SK-N-SH (cell line): ENCODE measurements at regions not wholly inside any gene's neighbourhood (a gene's known extent, or its start where the extent isn't known, plus 50 kb on each side); places are given as distances from the start of the nearest gene placed in this dataset.

Experiments
- CTCF ChIA-PET: fragments of 300-600, 350-600 bp; formaldehyde crosslinking; extraction: SDS; loops from one replicate; lab custom pipeline; 2021; lab: Yijun Ruan, JAX
- POLR2A ChIA-PET: fragments of 350-600 bp; sonication (Branson Sonifier 250); formaldehyde crosslinking; extraction: SDS; loops from one replicate; lab custom pipeline; 2020; ENCODE audit warnings: antibody characterized with exemption, inconsistent platforms; lab: Yijun Ruan, JAX
- DNase-seq: peaks from one replicate; pipeline ENCODE4 v3.0.0; 2012
- H2AFZ ChIP-seq: fragments of 200-600 bp; sonication (generic); 2 replicates; pipeline ENCODE4 v1.8.1; 2016; ENCODE audit warnings: antibody characterized with exemption, mild to moderate bottlenecking, low read depth
- H3F3A ChIP-seq: fragments of 200-600 bp; sonication (generic); replicated peaks from 2 replicates; pipeline ENCODE3; 2016; ENCODE audit warnings: antibody characterized with exemption, mild to moderate bottlenecking; ENCODE audit not compliant: insufficient read depth
- H3K27ac ChIP-seq, 2 experiments: fragments of 200-500 bp in 1 of 2; fragments of 200-600 bp in 1 of 2; sonication (Bioruptor generic) in 1 of 2; sonication (generic), shearing (Covaris generic) in 1 of 2; 2 replicates each; pipeline versions ENCODE4 v1.5.1 to v1.6.1; 2014 to 2016; ENCODE audit warnings: low read depth in 2 of 2, inconsistent platforms in 1 of 2, low read length in 1 of 2, mild to moderate bottlenecking in 1 of 2, mixed read lengths in 1 of 2
- H3K27me3 ChIP-seq: fragments of 200-600 bp; sonication (generic), shearing (Covaris generic); 2 replicates; pipeline ENCODE4 v1.6.1; 2016; ENCODE audit warnings: mixed run types; ENCODE audit not compliant: insufficient read depth
- H3K36me3 ChIP-seq, 2 experiments: fragments of 200-500 bp in 1 of 2; fragments of 200-600 bp in 1 of 2; sonication (Bioruptor generic) in 1 of 2; sonication (generic) in 1 of 2; replicated peaks in 1 of 2; 2 replicates each; pipeline versions ENCODE3 to v1.5.1; 2014 to 2016; ENCODE audit warnings: low read length in 1 of 2, mild to moderate bottlenecking in 1 of 2; ENCODE audit not compliant: insufficient read depth in 2 of 2, control insufficient read depth in 1 of 2
- H3K4me1 ChIP-seq, 2 experiments: fragments of 200-500 bp in 1 of 2; fragments of 200-600 bp in 1 of 2; sonication (Bioruptor generic) in 1 of 2; sonication (generic), shearing (Covaris generic) in 1 of 2; 2 replicates each; pipeline versions ENCODE4 v1.5.1 to v1.6.1; 2014 to 2016; ENCODE audit warnings: low read depth in 1 of 2, low read length in 1 of 2, mixed run types in 1 of 2; ENCODE audit not compliant: insufficient read depth in 2 of 2, control insufficient read depth in 1 of 2
- H3K4me2 ChIP-seq: fragments of 200-600 bp; sonication (generic), shearing (Covaris generic); 2 replicates; pipeline ENCODE4 v1.6.1; 2017; ENCODE audit warnings: mixed run types
- H3K4me3 ChIP-seq, 2 experiments: fragments of 200-500 bp in 1 of 2; fragments of 200-600 bp in 1 of 2; sonication (Bioruptor generic) in 1 of 2; sonication (generic), shearing (Covaris generic) in 1 of 2; 2 replicates each; pipeline versions ENCODE4 v1.5.1 to v1.8.1; 2014 to 2016; ENCODE audit warnings: low read depth in 2 of 2, inconsistent platforms in 1 of 2, low read length in 1 of 2, mild to moderate bottlenecking in 1 of 2, mixed read lengths in 1 of 2, moderate library complexity in 1 of 2
- H3K79me2 ChIP-seq: fragments of 200-600 bp; sonication (generic); 2 replicates; pipeline ENCODE4 v1.8.1; 2017; ENCODE audit warnings: mild to moderate bottlenecking; ENCODE audit not compliant: insufficient read depth
- H3K9ac ChIP-seq: fragments of 200-600 bp; sonication (generic); 2 replicates; pipeline ENCODE4 v1.6.1; 2017; ENCODE audit warnings: mixed run types
- H3K9me2 ChIP-seq: fragments of 200-600 bp; sonication (generic); 2 replicates; pipeline ENCODE4 v1.6.1; 2017; ENCODE audit warnings: mixed run types
- H3K9me3 ChIP-seq: fragments of 200-600 bp; sonication (generic); 2 replicates; pipeline ENCODE4 v1.6.1; 2017; ENCODE audit warnings: mixed run types, mild to moderate bottlenecking, moderate library complexity
- H4K20me1 ChIP-seq: fragments of 200-600 bp; sonication (generic); 2 replicates; pipeline ENCODE4 v1.6.1; 2017; ENCODE audit warnings: mild to moderate bottlenecking, mixed run types; ENCODE audit not compliant: insufficient read depth
- CHD2 ChIP-seq: fragments of 150-350 bp; IDR thresholded peaks from 2 replicates; pipeline ENCODE4 v1.6.1; 2018; ENCODE audit warnings: low read length; ENCODE audit not compliant: partially characterized antibody
- CTCF ChIP-seq: fragments of 200-600 bp; sonication (generic); IDR thresholded peaks from 2 replicates; pipeline ENCODE4 v1.6.1; 2017; ENCODE audit warnings: antibody characterized with exemption, mild to moderate bottlenecking, moderate library complexity
- EP300 ChIP-seq, 2 experiments: IDR thresholded peaks; 2 replicates each; pipeline versions ENCODE4 v1.4.0 to v1.6.1; 2012; ENCODE audit warnings: borderline replicate concordance in 1 of 2, low read depth in 1 of 2, low read length in 1 of 2
- GABPA ChIP-seq: IDR thresholded peaks from 2 replicates; pipeline ENCODE4 v1.4.0; 2012; ENCODE audit warnings: low read depth, mild to moderate bottlenecking
- GATA2 ChIP-seq: sonication (generic); formaldehyde crosslinking; IDR thresholded peaks from 2 replicates; pipeline ENCODE4 v1.5.0; 2020; ENCODE audit warnings: mild to moderate bottlenecking, missing genetic modification reagents
- IRF3 ChIP-seq: fragments of 150-350 bp; IDR thresholded peaks from 2 replicates; pipeline ENCODE4 v1.6.1; 2016; ENCODE audit warnings: mild to moderate bottlenecking, low read depth, low read length
- JUND ChIP-seq: IDR thresholded peaks from 2 replicates; pipeline ENCODE4 v1.4.0; 2012
- MAX ChIP-seq: IDR thresholded peaks from 2 replicates; pipeline ENCODE4 v1.4.0; 2012; ENCODE audit warnings: low read depth
- MXI1 ChIP-seq: IDR thresholded peaks from 2 replicates; pipeline ENCODE4 v1.6.1; 2012; ENCODE audit warnings: mild to moderate bottlenecking, low read depth, low read length, improper control_type of control experiment
- NRF1 ChIP-seq: IDR thresholded peaks from 2 replicates; pipeline ENCODE4 v1.6.1; 2012; ENCODE audit warnings: low read depth, mild to moderate bottlenecking, low read length
- PBX3 ChIP-seq: IDR thresholded peaks from 2 replicates; pipeline ENCODE4; 2012
- RAD21 ChIP-seq: IDR thresholded peaks from 2 replicates; pipeline ENCODE4 v1.6.1; 2012; ENCODE audit warnings: mild to moderate bottlenecking, low read length
- RCOR1 ChIP-seq: fragments of 150-350 bp; IDR thresholded peaks from 2 replicates; pipeline ENCODE4 v1.6.1; 2017; ENCODE audit warnings: antibody characterized with exemption, low read length
- TAF1 ChIP-seq: IDR thresholded peaks from 2 replicates; pipeline ENCODE4 v1.6.1; 2012; ENCODE audit warnings: low read depth, mild to moderate bottlenecking, low read length, moderate library complexity, borderline replicate concordance
- TCF12 ChIP-seq: IDR thresholded peaks from 2 replicates; pipeline ENCODE4 v1.4.0; 2012
- TEAD4 ChIP-seq: IDR thresholded peaks from 2 replicates; pipeline ENCODE4 v1.4.0; 2012; ENCODE audit warnings: mild to moderate bottlenecking, borderline replicate concordance; ENCODE audit not compliant: insufficient read depth
- USF2 ChIP-seq: fragments of 150-350 bp; IDR thresholded peaks from 2 replicates; pipeline ENCODE4 v1.6.1; 2017; ENCODE audit warnings: antibody characterized with exemption, low read length, low read depth, borderline replicate concordance
- YY1 ChIP-seq: IDR thresholded peaks from 2 replicates; pipeline ENCODE4 v1.4.0; 2012; ENCODE audit warnings: low read depth, mild to moderate bottlenecking
- ZBTB33 ChIP-seq: IDR thresholded peaks from 2 replicates; pipeline ENCODE4 v1.4.0; 2012; ENCODE audit warnings: low read depth, borderline replicate concordance
- whole genome bisulfite sequencing: methylation state at CpG from one replicate; pipeline ENCODE4 v1.1.6; 2017; ENCODE audit warnings: low lambda C conversion rate; 5-methylcytosine and 5-hydroxymethylcytosine counted together

GRCh38 chr13:65260946-65261891, 1968.9 kb downstream of the PCDH9 start (continued):
- TF ChIP-seq IRF3, result no peak
- no peak for TF ChIP-seq USF2
- TF ChIP-seq CHD2, result no peak
- TF ChIP-seq MXI1, result no peak

GRCh38 chr13:65240773-65241172, 1989.4 kb downstream of the PCDH9 start:
- WGBS, result 90% methylated on average over 1 of the region's 1 CpG
- ChIA-PET POLR2A (no interaction called here), CTCF (no interaction called here)

More at GRCh38 chr13:65240773-65241172, 1989.4 kb downstream of the PCDH9 start:
- TF ChIP-seq YY1 (no peak), TCF12 (no peak), GATA2 (no peak), CHD2 (no peak), NRF1 (no peak), RCOR1 (no peak), TEAD4 (no peak), JUND (no peak), USF2 (no peak), TAF1 (no peak), IRF3 (no peak), MAX (no peak), GABPA (no peak), PBX3 (no peak), CTCF (no peak), RAD21 (no peak), ZBTB33 (no peak), EP300 (IDR thresholded peaks at IDR 0.05; ENCODE audit: borderline replicate concordance in 1 of 2, low read depth in 1 of 2, low read length in 1 of 2) (no peak)
- Histone ChIP-seq H3K4me1 (no peaks in the 10 kb centered on the region), H3F3A (no peaks in the 10 kb centered on the region), H3K27ac (no peak overlapping the region), H4K20me1 (no peaks in the 10 kb centered on the region), H3K27me3 (no peaks in the 10 kb centered on the region), H3K79me2 (no peaks in the 10 kb centered on the region), H2AFZ (no peak overlapping the region), H3K4me3 (no peak overlapping the region), H3K9me3 (no peaks in the 10 kb centered on the region), H3K36me3 (no peaks in the 10 kb centered on the region), H3K9ac (no peak overlapping the region), H3K9me2 (no peaks in the 10 kb centered on the region), H3K4me2 (no peak overlapping the region)
- DNase-seq, result no peak
